ENCODE measurements at regions not wholly inside any gene's neighbourhood (a gene's known extent, or its start where the extent isn't known, plus 50 kb on each side); places are given as distances from the start of the nearest gene placed in this dataset.
A peak's percentile ranks its signal among the peaks of the same experiment; 100 is the strongest.

GRCh38 chr7:41058986-41059741, 643.7 kb downstream of the INHBA start:
- peak; percentile 92 for DNase-seq

DNA sequence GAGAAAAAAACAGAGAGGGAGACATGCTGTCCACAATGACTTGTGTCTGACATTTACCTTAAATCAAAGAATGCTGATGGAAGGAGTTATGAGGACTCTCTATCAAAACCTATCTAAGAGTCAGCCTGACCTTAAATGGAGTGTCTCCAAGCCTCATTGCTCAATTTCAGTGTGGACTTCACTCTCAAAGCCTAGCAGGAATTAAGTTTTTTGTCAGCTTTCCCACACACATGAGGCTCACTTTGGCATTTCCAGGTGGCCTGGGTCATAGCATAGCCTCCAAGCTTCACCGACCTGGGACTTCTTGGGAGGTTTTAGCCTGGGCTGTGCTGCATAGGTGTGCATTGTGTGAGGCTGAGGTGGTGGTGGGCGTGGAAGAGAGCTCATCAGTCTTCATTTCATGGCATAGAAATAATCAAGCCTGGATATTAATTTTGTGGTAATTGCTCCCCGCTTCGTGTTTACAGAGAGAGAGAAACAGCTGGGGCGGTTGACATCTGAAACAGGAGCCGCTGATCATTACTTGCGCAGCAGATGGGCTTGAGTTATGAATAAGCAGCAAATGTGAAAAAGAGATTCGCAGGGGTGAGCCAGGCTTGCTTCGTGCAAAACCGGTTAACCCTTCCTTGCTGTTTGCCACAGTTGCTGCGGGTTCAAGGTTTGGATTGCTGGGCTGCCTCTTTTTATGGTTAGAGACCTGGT, 647.8 kb downstream of the INHBA start:
- no peak for DNase-seq

DNA sequence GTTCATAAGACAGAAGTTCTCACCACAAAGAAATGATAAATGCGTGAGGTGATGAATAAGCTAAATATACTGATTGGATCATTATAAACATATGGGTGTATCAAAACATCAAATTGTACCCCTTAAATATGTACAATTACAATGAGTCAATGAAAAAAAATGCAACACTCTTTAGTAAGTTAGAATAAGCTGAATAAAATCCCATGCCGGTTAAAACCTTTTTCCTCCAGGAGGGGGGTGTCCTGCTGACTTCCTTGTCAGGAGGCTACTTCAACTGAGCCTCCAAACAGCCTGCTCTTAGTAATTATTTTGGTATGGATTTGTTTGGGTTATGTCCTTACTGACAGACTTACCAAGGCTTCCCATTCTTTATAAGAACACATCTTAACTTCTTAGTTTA, 649.1 kb downstream of the INHBA start:
- DNase-seq: no peak

DNA sequence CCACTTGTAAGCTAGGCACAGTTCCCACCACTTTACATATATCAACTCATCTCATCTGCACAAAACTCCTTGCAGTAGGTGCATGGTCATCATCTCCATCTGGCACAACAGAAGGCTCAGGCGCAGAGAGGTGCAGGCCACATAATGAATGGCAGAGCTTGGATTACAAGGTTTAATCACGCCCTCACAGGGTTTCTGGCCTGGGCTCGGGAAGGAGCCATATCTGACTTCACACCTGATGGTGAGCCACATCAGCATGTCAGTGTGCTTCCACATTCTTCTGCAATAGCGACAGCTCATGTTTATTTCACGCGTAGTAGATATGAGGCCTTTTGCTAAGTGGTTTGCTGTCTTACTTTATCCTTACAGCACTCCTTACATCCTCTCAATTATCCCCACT, 650.2 kb downstream of the INHBA start:
- DNase-seq: no peak

DNA sequence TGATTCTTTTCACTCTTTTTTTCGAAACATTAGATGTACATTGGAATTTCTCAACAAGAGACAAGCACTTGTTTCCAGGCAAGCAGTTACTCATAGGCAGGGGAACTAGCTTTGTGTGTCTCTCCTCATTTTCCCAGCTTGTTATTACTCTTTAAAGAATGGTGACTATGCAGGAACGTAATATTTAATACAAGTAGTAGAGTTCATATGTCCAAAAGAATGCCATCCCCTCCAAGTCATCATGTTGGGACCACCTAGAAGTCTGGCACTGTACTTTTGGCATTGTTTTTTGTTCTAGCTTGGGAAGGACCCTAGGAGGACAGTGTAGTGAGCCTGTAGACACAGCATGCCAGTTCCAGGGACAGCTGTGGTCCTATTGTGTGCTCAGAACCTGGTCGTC, 650.7 kb downstream of the INHBA start:
- no peak for DNase-seq

DNA sequence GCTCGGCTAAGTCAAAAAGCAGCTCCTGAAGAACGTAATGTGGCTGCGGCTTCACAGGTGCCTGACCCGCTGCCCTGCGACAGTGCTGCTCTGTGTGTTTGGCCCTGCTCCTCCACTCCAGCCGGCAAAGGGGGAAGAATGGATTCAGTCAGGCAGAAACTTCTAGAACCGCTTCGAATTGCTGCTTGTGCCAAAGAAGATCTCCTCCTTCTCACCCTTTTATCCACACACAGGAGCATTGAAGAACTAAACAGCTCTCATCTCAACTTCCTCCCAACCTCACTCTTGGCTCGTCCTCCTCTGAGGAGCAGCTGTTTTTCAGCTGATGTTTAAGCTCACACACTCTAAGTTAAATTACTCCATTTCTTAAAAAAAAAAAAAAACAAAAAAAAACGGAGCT, 651.4 kb downstream of the INHBA start:
- no peak for DNase-seq

- DNase-seq: no peak
Measured at GRCh38 chr7:41051062-41051461, 651.8 kb downstream of the INHBA start.

DNA sequence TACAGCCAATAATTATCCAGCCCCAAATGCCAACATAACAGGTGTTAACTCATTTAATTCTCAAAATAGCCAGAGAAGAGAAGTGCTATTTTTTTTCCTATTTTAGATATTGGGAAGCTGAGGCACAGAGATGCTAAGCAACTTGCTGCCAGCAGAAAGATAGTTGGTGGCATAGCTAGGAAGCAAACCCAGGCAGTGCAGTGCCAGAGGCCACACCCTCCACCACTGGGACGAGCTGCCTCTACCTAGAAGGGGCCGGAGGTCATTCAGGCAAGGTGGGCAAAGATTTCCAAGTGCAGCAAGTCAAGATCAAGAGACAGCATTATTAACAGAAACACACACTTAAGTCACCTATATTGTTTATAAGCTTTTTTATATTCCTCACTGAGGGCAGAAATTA, 654.1 kb downstream of the INHBA start:
- no peak for DNase-seq

DNA sequence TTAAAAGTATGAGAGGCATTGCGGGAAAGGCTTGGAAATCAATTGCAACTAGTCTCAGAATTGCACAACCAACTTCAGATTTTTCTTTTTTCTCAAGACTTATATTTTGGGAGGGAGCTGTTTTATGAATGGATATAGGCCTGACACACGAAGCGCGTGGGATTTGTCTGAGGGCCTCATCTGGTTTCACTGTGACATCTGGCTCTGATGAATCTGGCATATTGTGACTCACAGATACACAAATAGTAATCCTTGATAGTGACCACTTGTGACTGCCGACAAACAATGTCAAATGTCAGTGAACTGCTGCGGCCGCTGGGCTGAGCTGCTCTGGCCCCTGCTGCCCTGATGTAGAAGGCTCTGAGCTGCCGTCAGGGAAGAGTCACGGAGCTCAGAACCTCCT, 655.1 kb downstream of the INHBA start:
- peak; percentile 94 for DNase-seq

- DNase-seq: peak; percentile 45
Measured at GRCh38 chr7:41047211-41047610, 655.7 kb downstream of the INHBA start.

GRCh38 chr7:41046776-41047175, 656.1 kb downstream of the INHBA start:
- peak; percentile 85 for DNase-seq

GRCh38 chr7:41046221-41046761, 656.6 kb downstream of the INHBA start:
- peak; percentile 67 for DNase-seq

- peak; percentile 96 for DNase-seq
Measured at GRCh38 chr7:41045556-41046123, 657.2 kb downstream of the INHBA start.

GRCh38 chr7:41039981-41040380, 662.9 kb downstream of the INHBA start:
- no peak for DNase-seq

- no peak for DNase-seq
Measured at GRCh38 chr7:41039386-41039953, 663.4 kb downstream of the INHBA start.

DNA sequence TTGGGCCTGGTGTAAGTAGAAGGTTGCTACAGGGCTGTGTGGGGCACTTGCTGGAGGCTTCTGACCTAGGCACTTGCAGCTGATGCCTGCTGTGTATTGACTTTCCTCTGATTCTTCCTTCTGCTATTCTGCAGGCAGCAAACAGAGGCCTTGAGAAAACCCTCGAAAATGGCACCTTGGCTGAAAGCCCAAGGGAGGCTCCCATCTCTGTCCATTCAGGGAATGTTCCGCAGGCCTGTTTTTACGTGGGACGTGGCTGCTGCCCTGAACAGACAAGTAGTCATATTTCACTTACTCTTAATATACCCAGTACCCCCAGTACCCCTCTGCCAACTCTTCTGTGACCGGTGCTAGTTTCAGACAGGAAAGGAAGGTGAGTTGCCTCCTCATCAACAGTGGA, 664.7 kb downstream of the INHBA start:
- no peak for DNase-seq

GRCh38 chr7:41037691-41038090, 665.2 kb downstream of the INHBA start:
- no peak for DNase-seq

DNA sequence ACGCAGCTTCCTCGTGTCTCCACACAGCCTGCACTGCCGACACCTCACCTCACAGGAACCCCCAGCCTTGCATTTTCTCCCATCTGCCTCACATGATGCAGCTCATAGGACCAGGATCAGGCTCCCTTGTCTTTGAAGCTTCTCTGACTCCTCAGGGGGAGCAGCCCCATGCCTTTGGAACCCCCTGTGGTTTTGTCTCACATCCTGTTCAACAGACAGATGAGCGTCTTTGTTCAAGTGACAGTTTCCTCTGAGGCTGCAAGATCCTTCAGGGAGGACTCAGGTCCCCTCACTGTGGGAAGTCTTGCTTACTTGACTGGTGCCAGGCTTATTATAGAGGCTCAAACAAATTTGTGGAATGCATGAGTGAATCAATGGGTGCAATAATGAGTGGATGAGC, 667.1 kb downstream of the INHBA start:
- no peak for DNase-seq

DNA sequence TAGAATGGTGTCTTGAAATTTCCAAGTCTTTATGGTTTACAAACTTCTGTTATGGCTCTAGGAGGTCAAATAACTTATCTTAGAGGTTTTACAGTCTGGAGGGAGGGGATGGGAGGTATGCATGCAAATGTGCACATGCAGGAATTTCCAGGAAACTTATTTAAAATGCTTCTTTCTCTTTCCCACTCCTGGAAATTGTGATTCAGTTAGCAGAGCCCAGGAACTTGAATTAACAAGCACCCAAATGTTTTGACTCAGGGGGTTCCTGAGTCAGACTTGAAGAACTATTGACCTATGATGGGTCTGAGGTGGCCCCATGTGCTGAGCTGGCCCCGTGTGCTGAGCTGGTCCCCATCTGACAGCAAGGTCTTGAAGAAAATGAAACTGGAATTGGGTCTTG, 669.4 kb downstream of the INHBA start:
- no peak for DNase-seq

DNA sequence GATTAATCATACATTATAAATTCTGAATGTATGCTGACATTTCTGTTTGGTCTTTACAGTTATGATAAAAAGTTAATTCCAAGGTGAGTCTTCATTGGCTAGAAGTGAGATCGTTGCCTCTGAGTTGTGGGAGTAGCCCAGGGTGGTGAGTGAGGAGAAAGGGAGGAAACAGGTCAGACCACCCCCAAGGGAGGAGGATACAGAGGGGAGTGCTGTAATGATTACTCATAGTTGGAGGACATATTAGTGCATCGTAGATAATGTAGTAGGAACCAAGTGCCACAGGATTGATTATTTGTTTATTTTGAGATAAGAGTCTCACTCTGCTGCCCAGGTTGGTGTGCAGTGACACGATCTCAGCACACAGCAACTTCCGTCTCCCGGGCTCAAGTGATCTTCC, 672.2 kb downstream of the INHBA start:
- no peak for DNase-seq

DNA sequence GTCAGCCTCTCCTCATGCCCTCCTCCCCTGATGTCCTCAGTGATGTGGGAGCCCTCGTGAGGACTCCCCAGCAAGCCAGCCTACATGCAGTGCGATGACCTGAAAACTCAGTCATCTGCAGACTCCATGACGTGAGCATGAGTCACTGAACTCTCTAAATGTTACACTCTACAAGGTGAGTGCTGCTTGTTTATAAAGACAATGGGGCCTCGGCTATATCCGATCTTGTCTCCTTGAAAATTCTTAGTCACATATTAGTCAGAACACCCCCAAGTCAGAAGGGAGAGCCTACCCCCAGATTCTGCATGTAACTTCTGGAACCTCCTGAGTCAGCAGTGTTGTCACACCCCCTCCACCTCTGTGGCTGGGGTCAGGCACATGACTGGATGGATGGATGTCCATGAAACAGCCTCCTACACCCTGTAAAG, 673.8 kb downstream of the INHBA start:
- DNase-seq: peak; percentile 82

DNA sequence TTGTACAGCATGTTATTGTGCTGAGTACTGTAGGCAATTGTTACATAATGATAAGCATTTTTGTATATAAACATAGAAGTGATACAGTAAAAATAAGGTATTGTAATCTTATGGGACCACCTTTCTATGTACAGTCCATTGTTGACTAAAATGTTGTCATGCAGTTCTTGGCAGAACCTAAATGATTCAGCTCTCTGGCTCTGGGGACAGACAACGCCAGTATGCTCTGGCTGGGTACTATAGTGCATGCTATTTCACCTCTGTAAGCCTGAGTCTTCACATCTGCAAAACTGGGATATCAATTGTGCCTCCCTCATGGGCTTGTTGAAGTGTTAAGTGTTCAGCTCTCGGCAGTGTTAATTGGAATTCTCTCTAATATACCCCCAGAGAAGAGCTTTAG, 674.3 kb downstream of the INHBA start:
- no peak for DNase-seq

GRCh38 chr7:41027428-41028115, 675.3 kb downstream of the INHBA start:
- peak; percentile 30 for DNase-seq
